SU-DHL-6 (cell line): ENCODE measurements at regions not wholly inside any gene's neighbourhood (a gene's known extent, or its start where the extent isn't known, plus 50 kb on each side); places are given as distances from the start of the nearest gene placed in this dataset.

ENCODE experiments used
- CTCF ChIP-seq: fragments of 200-600 bp; sonication (generic); IDR thresholded peaks from one replicate; pipeline ENCODE4 v1.5.1; 2017; ENCODE audit warnings: antibody characterized with exemption, mild to moderate bottlenecking, low read length, moderate library complexity; ENCODE audit not compliant: insufficient read depth, poor library complexity, severe bottlenecking
- EZH2phosphoT487 ChIP-seq: fragments of 200-600 bp; sonication (generic), shearing (Covaris generic); conservative IDR thresholded peaks from 2 replicates; pipeline ENCODE4 v1.6.1; 2018; ENCODE audit warnings: mild to moderate bottlenecking, antibody characterized with exemption, low read length, moderate library complexity, mixed read lengths

DNA sequence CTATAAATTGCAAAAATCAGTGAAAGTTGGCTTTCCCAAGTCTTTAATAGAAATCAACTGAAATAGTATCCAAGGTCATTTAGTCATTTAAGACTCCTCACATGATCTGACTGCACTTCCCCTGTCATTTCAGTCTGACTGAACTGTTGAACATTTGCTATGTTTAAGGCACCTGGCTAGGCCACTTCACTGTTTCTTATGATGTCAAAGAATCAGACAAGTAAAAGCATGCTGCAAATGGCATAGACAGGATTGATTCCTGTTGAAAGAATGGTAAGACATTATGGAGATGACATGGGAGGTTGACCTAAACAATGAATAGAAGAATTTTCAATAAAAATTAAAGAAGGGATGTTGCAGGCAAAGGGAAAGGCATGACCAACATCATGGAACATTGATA lies 502.1 kb downstream of the NFIB start:
- TF ChIP-seq CTCF (no peak), EZH2phosphoT487 (no peak)
